PC-9 (cell line): ENCODE measurements at regions not wholly inside any gene's neighbourhood (a gene's known extent, or its start where the extent isn't known, plus 50 kb on each side); places are given as distances from the start of the nearest gene placed in this dataset.

ENCODE experiments used
- EZH2 ChIP-seq: fragments of 200-600 bp; sonication (generic); IDR thresholded peaks from 2 replicates; pipeline ENCODE4 v1.8.0; 2017; ENCODE audit warnings: antibody characterized with exemption, low read depth
- TF ChIP-seq, protein P1 (sequence below): fragments of 200-600 bp; sonication (generic); conservative IDR thresholded peaks from 2 replicates; pipeline ENCODE4 v1.6.1; 2017; ENCODE audit warnings: mixed run types, antibody characterized with exemption, mild to moderate bottlenecking, moderate library complexity

- TF ChIP-seq, protein P1, sequence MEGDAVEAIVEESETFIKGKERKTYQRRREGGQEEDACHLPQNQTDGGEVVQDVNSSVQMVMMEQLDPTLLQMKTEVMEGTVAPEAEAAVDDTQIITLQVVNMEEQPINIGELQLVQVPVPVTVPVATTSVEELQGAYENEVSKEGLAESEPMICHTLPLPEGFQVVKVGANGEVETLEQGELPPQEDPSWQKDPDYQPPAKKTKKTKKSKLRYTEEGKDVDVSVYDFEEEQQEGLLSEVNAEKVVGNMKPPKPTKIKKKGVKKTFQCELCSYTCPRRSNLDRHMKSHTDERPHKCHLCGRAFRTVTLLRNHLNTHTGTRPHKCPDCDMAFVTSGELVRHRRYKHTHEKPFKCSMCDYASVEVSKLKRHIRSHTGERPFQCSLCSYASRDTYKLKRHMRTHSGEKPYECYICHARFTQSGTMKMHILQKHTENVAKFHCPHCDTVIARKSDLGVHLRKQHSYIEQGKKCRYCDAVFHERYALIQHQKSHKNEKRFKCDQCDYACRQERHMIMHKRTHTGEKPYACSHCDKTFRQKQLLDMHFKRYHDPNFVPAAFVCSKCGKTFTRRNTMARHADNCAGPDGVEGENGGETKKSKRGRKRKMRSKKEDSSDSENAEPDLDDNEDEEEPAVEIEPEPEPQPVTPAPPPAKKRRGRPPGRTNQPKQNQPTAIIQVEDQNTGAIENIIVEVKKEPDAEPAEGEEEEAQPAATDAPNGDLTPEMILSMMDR: no peak
- no peak for TF ChIP-seq EZH2
Observed at GRCh38 chr3:38967693-38967989, 84.1 kb downstream of the SCN11A start.
